Endothelial cell (in vitro differentiated cells): ENCODE measurements at regions not wholly inside any gene's neighbourhood (a gene's known extent, or its start where the extent isn't known, plus 50 kb on each side); places are given as distances from the start of the nearest gene placed in this dataset.

Experiments
- DNase-seq: peaks from one replicate; pipeline ENCODE4 v3.0.0; 2021; ENCODE audit warnings: low spot score
- H3K27ac Mint-ChIP-seq: one replicate; pipeline ENCODE4 v1.8.0; 2021; ENCODE audit warnings: mixed read lengths, inconsistent platforms; ENCODE audit not compliant: unreplicated experiment
- H3K27me3 Mint-ChIP-seq: one replicate; pipeline ENCODE4 v1.8.0; 2021; ENCODE audit warnings: mild to moderate bottlenecking, moderate library complexity, mixed read lengths, inconsistent platforms; ENCODE audit not compliant: unreplicated experiment
- H3K36me3 Mint-ChIP-seq: one replicate; pipeline ENCODE4 v1.8.0; 2021; ENCODE audit warnings: mild to moderate bottlenecking, low read depth, mixed read lengths, inconsistent platforms; ENCODE audit not compliant: unreplicated experiment
- H3K4me1 Mint-ChIP-seq: one replicate; pipeline ENCODE4 v1.8.0; 2021; ENCODE audit warnings: mild to moderate bottlenecking, mixed read lengths, inconsistent platforms; ENCODE audit not compliant: unreplicated experiment
- H3K4me3 Mint-ChIP-seq: one replicate; pipeline ENCODE4 v1.8.0; 2021; ENCODE audit warnings: mild to moderate bottlenecking, mixed read lengths, inconsistent platforms; ENCODE audit not compliant: unreplicated experiment
- H3K9me3 Mint-ChIP-seq: one replicate; pipeline ENCODE4 v1.8.0; 2021; ENCODE audit warnings: mixed read lengths, inconsistent platforms; ENCODE audit not compliant: unreplicated experiment
- CTCF ChIP-seq: fragments of 200-600 bp; sonication (generic); IDR thresholded peaks from one replicate; pipeline ENCODE4 v1.5.0; 2021; ENCODE audit warnings: antibody characterized with exemption; ENCODE audit not compliant: unreplicated experiment

DNA sequence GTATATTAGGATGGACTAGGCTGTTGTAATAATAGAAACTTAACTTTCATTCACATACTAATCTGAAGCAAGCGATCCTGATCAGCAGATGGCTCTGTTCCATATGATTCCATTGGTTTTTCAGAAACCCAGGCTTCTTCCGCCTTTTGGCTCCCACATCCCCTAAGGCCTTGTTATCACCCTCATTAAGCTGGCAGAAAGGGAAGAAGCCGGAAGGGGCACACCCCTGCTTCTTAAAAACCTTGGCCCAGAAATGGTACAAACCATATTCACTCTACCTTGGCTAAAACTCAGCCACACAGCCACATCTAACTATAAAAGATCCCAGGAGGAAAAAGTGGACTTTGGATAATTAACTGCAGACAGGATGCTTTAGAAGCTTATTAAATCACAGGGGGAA lies 329.2 kb downstream of the PCNX1 start:
- TF ChIP-seq CTCF: no peak
- no peak for DNase-seq
- Mint-ChIP-seq H3K9me3 (no peaks in the 10 kb centered on the region), H3K27ac (no peak overlapping the region), H3K4me1 (peaks cover 15% of the 10 kb centered on the region), H3K4me3 (no peak overlapping the region), H3K27me3 (peaks cover 2% of the 10 kb centered on the region), H3K36me3 (no peaks in the 10 kb centered on the region)

- H3K4me1 Mint-ChIP-seq: peaks cover 15% of the 10 kb centered on the region
- H3K9me3 Mint-ChIP-seq: no peaks in the 10 kb centered on the region
- no peak for TF ChIP-seq CTCF
- H3K27me3 Mint-ChIP-seq: peaks cover 2% of the 10 kb centered on the region
- no peak overlapping the region for H3K4me3 Mint-ChIP-seq
- H3K27ac Mint-ChIP-seq: no peak overlapping the region
- DNase-seq: no peak
- H3K36me3 Mint-ChIP-seq: no peaks in the 10 kb centered on the region
Measured at GRCh38 chr14:71237556-71237955, 330.3 kb downstream of the PCNX1 start.

GRCh38 chr14:71238835-71239234 lies 331.6 kb downstream of the PCNX1 start:
- Mint-ChIP-seq H3K27me3 (no peaks in the 10 kb centered on the region), H3K4me1 (peaks cover 15% of the 10 kb centered on the region), H3K9me3 (no peaks in the 10 kb centered on the region), H3K27ac (no peak overlapping the region), H3K36me3 (no peaks in the 10 kb centered on the region), H3K4me3 (no peak overlapping the region)
- DNase-seq: no peak
- no peak for TF ChIP-seq CTCF

GRCh38 chr14:71240171-71240570 lies 332.9 kb downstream of the PCNX1 start:
- H3K36me3 Mint-ChIP-seq: no peaks in the 10 kb centered on the region
- no peak overlapping the region for H3K27ac Mint-ChIP-seq
- no peaks in the 10 kb centered on the region for H3K9me3 Mint-ChIP-seq
- no peak overlapping the region for H3K4me3 Mint-ChIP-seq
- H3K4me1 Mint-ChIP-seq: peaks cover 15% of the 10 kb centered on the region
- TF ChIP-seq CTCF: no peak
- H3K27me3 Mint-ChIP-seq: peaks cover 3% of the 10 kb centered on the region
- DNase-seq: no peak

GRCh38 chr14:71240866-71241520 lies 333.7 kb downstream of the PCNX1 start:
- H3K27ac Mint-ChIP-seq: no peak overlapping the region
- H3K4me1 Mint-ChIP-seq: peaks cover 12% of the 10 kb centered on the region
- DNase-seq: no peak
- peaks cover 3% of the 10 kb centered on the region for H3K27me3 Mint-ChIP-seq
- no peak for TF ChIP-seq CTCF
- H3K36me3 Mint-ChIP-seq: no peaks in the 10 kb centered on the region
- no peak overlapping the region for H3K4me3 Mint-ChIP-seq
- H3K9me3 Mint-ChIP-seq: no peaks in the 10 kb centered on the region
